Astrocyte of the cerebellum (primary cell): ENCODE measurements at regions not wholly inside any gene's neighbourhood (a gene's known extent, or its start where the extent isn't known, plus 50 kb on each side); places are given as distances from the start of the nearest gene placed in this dataset.

Experiments
- DNase-seq: peaks from one replicate; pipeline ENCODE4 v3.0.0-alpha.2; 2011; ENCODE audit warnings: low read depth
- H3K4me3 ChIP-seq: 2 replicates; pipeline ENCODE4 v1.5.1; 2011; ENCODE audit warnings: mild to moderate bottlenecking, low read depth, low read length, moderate library complexity
- CTCF ChIP-seq: IDR thresholded peaks from 2 replicates; pipeline ENCODE4 v1.5.1; 2012; ENCODE audit warnings: low read length, low read depth, moderate library complexity, mild to moderate bottlenecking; ENCODE audit errors: missing control alignments
- in situ Hi-C: cut with HindIII; loops from 2 replicates; pipeline ENCODE4 v1.10.0; 2017; ENCODE audit warnings: low sequenced_read_pairs

- TF ChIP-seq CTCF = no peak
- in situ Hi-C loops = no loop called here
- DNase-seq = no peak
- no peak overlapping the region for H3K4me3 ChIP-seq
Measured at GRCh38 chr7:41459183-41459582, 243.7 kb downstream of the INHBA start.

- no peak overlapping the region for H3K4me3 ChIP-seq
- in situ Hi-C loops = no loop called here
- no peak for TF ChIP-seq CTCF
- no peak for DNase-seq
Measured at GRCh38 chr7:41457832-41458437, 245.0 kb downstream of the INHBA start.

GRCh38 chr7:41451826-41452225 is 251.1 kb downstream of the INHBA start:
- H3K4me3 ChIP-seq = no peak overlapping the region
- no peak for DNase-seq
- in situ Hi-C loops = no loop called here
- TF ChIP-seq CTCF = no peak

- no peak for TF ChIP-seq CTCF
- DNase-seq = no peak
- in situ Hi-C loops = no loop called here
Measured at GRCh38 chr7:41449694-41450093, 253.2 kb downstream of the INHBA start.

GRCh38 chr7:41449286-41449685 is 253.6 kb downstream of the INHBA start:
- no peak for TF ChIP-seq CTCF
- in situ Hi-C loops = no loop called here
- DNase-seq = no peak
- H3K4me3 ChIP-seq = no peak overlapping the region

More at GRCh38 chr7:41449694-41450093, 253.2 kb downstream of the INHBA start:
- H3K4me3 ChIP-seq = no peak overlapping the region

GRCh38 chr7:41448104-41448503 is 254.8 kb downstream of the INHBA start:
- in situ Hi-C loops = no loop called here
- no peak for DNase-seq
- TF ChIP-seq CTCF = no peak
- H3K4me3 ChIP-seq = no peak overlapping the region
